OCI-LY7 (cell line): ENCODE measurements at regions not wholly inside any gene's neighbourhood (a gene's known extent, or its start where the extent isn't known, plus 50 kb on each side); places are given as distances from the start of the nearest gene placed in this dataset.

Source experiments
- BruUV-seq: library from RNA; stranded (reverse); fragments of 400-500 nt; replicated peaks from 2 replicates; lab custom pipeline; 2021; lab: Mats Ljungman, UMichigan
- CTCF ChIA-PET: fragments of 300-600 bp; sonication (Branson Sonifier 250); formaldehyde crosslinking; loops from one replicate; lab custom pipeline; 2022; ENCODE audit warnings: antibody characterized with exemption; ENCODE audit not compliant: unreplicated experiment; lab: Charles Lee
- POLR2A ChIA-PET: fragments of 300-600 bp; sonication (Branson Sonifier 250); formaldehyde crosslinking; loops from one replicate; lab custom pipeline; 2022; ENCODE audit warnings: antibody characterized with exemption; lab: Charles Lee
- DNase-seq: peaks from one replicate; pipeline ENCODE4 v3.0.0-alpha.2; 2015; ENCODE audit warnings: low spot score
- H2AFZ ChIP-seq: fragments of 200-600 bp; sonication (generic), shearing (Covaris generic); 2 replicates; pipeline ENCODE4 v1.6.1; 2014; ENCODE audit warnings: mild to moderate bottlenecking, antibody characterized with exemption, low read length, moderate library complexity
- H3K27ac ChIP-seq: fragments of 200-600 bp; sonication (generic); 2 replicates; pipeline ENCODE4 v1.5.1; 2014; ENCODE audit warnings: mixed run types, low read depth, mild to moderate bottlenecking, moderate library complexity, low read length, inconsistent platforms; ENCODE audit not compliant: poor library complexity, severe bottlenecking
- H3K36me3 ChIP-seq: fragments of 200-600 bp; sonication (generic); 2 replicates; pipeline ENCODE4 v1.6.1; 2014; ENCODE audit warnings: mild to moderate bottlenecking, antibody characterized with exemption, low read length, moderate library complexity, mixed read lengths; ENCODE audit not compliant: insufficient read depth
- H3K4me1 ChIP-seq: fragments of 200-600 bp; sonication (generic); 2 replicates; pipeline ENCODE4 v1.5.1; 2014; ENCODE audit warnings: mild to moderate bottlenecking, low read length; ENCODE audit not compliant: insufficient read depth, poor library complexity, severe bottlenecking
- H3K4me2 ChIP-seq: fragments of 200-600 bp; sonication (generic); 2 replicates; pipeline ENCODE4 v1.6.1; 2014; ENCODE audit warnings: mild to moderate bottlenecking, low read length
- H3K4me3 ChIP-seq: fragments of 200-600 bp; sonication (generic); 2 replicates; pipeline ENCODE4 v1.5.1; 2014; ENCODE audit warnings: mild to moderate bottlenecking, low read depth, low read length; ENCODE audit not compliant: poor library complexity, severe bottlenecking
- H3K79me2 ChIP-seq: fragments of 200-600 bp; sonication (generic); 2 replicates; pipeline ENCODE4 v1.6.1; 2016; ENCODE audit warnings: low read depth, mild to moderate bottlenecking, low read length, moderate library complexity, mixed read lengths; ENCODE audit not compliant: insufficient read depth
- H3K9me2 ChIP-seq: fragments of 200-600 bp; sonication (generic); 2 replicates; pipeline ENCODE4 v1.6.1; 2016; ENCODE audit warnings: mild to moderate bottlenecking, low read length, mixed read lengths; ENCODE audit not compliant: insufficient read depth
- H3K9me3 ChIP-seq: fragments of 200-600 bp; sonication (generic); 2 replicates; pipeline ENCODE4 v1.6.1; 2014; ENCODE audit warnings: mild to moderate bottlenecking, mixed run types, low read length, mixed read lengths
- H4K20me1 ChIP-seq: fragments of 200-600 bp; sonication (generic); 2 replicates; pipeline ENCODE4 v1.6.1; 2014; ENCODE audit warnings: mild to moderate bottlenecking, antibody characterized with exemption, low read length, moderate library complexity, mixed read lengths; ENCODE audit not compliant: insufficient read depth
- EZH2phosphoT487 ChIP-seq: fragments of 200-600 bp; sonication (generic); IDR thresholded peaks from 2 replicates; pipeline ENCODE4 v1.6.1; 2018; ENCODE audit warnings: low read depth, borderline replicate concordance, mild to moderate bottlenecking, mixed run types, antibody characterized with exemption, low read length, moderate library complexity, mixed read lengths
- intact Hi-C: fragments of 100-400 bp; cut with micrococcal nuclease; formaldehyde crosslinking; loops from one replicate; pipeline ENCODE4 v1.10.0; 2022; ENCODE audit not compliant: unreplicated experiment
- TF ChIP-seq, protein P1 (sequence below): fragments of 200-600 bp; sonication (generic); conservative IDR thresholded peaks from 2 replicates; pipeline ENCODE4 v1.5.1; 2014; ENCODE audit warnings: mild to moderate bottlenecking, antibody characterized with exemption, low read length, moderate library complexity, mixed read lengths

DNA sequence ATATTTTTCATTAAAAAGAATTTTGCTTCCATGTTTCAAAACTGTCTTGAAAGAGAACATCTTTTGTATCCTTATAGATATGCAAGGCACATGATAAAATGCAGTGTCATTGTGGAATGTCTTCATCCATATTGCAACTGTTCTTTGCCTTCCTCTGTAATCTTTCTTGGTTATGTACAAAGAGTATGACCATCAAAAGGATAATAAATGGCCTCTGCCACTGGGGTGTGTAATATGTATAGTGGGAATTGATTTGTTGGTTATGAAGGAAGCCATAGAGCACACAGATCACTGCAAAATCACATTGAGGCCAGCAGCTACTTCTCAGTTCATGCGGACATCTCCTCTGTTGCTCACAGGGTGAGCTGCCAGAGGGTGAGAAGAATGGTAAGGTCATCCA, 703.5 kb downstream of the TFAP2A start:
- Histone ChIP-seq H3K79me2 (no peaks in the 10 kb centered on the region), H3K9me3 (no peaks in the 10 kb centered on the region), H2AFZ (no peak overlapping the region), H3K4me2 (no peak overlapping the region), H3K4me1 (no peaks in the 10 kb centered on the region), H4K20me1 (no peaks in the 10 kb centered on the region), H3K4me3 (no peak overlapping the region), H3K9me2 (no peaks in the 10 kb centered on the region), H3K27ac (no peak overlapping the region), H3K36me3 (no peaks in the 10 kb centered on the region)
- intact Hi-C loops = no loop called here
- no TSS peak for BruUV-seq
- TF ChIP-seq, protein P1, sequence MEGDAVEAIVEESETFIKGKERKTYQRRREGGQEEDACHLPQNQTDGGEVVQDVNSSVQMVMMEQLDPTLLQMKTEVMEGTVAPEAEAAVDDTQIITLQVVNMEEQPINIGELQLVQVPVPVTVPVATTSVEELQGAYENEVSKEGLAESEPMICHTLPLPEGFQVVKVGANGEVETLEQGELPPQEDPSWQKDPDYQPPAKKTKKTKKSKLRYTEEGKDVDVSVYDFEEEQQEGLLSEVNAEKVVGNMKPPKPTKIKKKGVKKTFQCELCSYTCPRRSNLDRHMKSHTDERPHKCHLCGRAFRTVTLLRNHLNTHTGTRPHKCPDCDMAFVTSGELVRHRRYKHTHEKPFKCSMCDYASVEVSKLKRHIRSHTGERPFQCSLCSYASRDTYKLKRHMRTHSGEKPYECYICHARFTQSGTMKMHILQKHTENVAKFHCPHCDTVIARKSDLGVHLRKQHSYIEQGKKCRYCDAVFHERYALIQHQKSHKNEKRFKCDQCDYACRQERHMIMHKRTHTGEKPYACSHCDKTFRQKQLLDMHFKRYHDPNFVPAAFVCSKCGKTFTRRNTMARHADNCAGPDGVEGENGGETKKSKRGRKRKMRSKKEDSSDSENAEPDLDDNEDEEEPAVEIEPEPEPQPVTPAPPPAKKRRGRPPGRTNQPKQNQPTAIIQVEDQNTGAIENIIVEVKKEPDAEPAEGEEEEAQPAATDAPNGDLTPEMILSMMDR = no peak
- TF ChIP-seq EZH2phosphoT487 = no peak
- DNase-seq = no peak
- ChIA-PET POLR2A (interaction anchor here (0.7 kb wide), 2 partner anchors 688 to 1800 kb away, joined by 3 to 4 read pairs; no protein-coding TSS in a partner anchor), CTCF (no interaction called here)

DNA sequence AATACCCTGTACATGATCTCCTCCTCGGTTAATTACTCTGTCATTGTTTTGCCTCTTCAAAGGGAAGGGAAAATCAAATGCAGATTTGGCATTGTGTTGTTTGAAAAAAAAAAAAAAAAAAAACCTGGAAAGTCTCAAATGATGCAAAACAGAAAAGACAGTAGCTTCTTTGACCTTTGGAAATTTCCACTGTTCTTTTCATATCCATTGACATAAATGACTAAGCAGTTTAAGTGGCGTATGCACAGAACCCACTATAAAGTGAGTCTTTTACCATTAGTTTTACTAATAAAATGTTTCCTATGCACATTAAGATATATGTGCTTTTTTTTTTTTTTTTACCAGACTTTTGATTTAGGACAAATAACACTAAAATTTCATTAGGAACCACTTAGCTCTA, 704.3 kb downstream of the TFAP2A start:
- no peak overlapping the region for H3K4me2 ChIP-seq
- CTCF ChIA-PET = no interaction called here
- DNase-seq = no peak
- no peaks in the 10 kb centered on the region for H3K36me3 ChIP-seq
- intact Hi-C loops = no loop called here
- no peak for TF ChIP-seq EZH2phosphoT487
- TF ChIP-seq, protein P1 = no peak
- no peak overlapping the region for H3K27ac ChIP-seq
- no peaks in the 10 kb centered on the region for H3K4me1 ChIP-seq
- H2AFZ ChIP-seq = no peak overlapping the region
- no peaks in the 10 kb centered on the region for H4K20me1 ChIP-seq
- no peaks in the 10 kb centered on the region for H3K9me3 ChIP-seq
- POLR2A ChIA-PET = interaction anchor here (0.7 kb wide), 2 partner anchors 688 to 1800 kb away, joined by 3 to 4 read pairs; no protein-coding TSS in a partner anchor
- no peaks in the 10 kb centered on the region for H3K79me2 ChIP-seq
- BruUV-seq = no TSS peak
- no peaks in the 10 kb centered on the region for H3K9me2 ChIP-seq
- H3K4me3 ChIP-seq = no peak overlapping the region

DNA sequence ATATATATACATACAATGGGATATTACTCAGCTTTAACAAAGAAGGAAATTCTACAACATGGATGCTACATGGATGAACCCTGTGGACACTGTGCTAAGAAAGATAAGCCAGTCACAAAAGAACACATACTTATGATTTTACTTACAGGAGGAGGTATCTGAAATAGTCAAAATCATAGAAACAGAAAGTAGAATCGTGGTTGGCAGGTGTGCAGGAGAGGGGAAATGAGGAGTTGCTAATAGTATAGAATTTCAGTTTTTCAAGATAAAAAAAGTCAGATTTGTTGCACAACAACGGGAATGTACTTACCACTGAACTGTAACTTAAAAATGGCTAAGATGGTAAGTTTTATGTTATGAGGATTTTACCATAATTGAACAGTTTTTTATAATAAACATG, 706.3 kb downstream of the TFAP2A start:
- no peaks in the 10 kb centered on the region for H3K36me3 ChIP-seq
- H3K9me2 ChIP-seq = no peaks in the 10 kb centered on the region
- no peak for DNase-seq
- H3K27ac ChIP-seq = no peak overlapping the region
- H3K79me2 ChIP-seq = no peaks in the 10 kb centered on the region
- H3K4me1 ChIP-seq = no peaks in the 10 kb centered on the region
- H3K4me2 ChIP-seq = no peak overlapping the region
- ChIA-PET POLR2A (no interaction called here), CTCF (no interaction called here)
- intact Hi-C loops = no loop called here
- BruUV-seq = no TSS peak
- H3K9me3 ChIP-seq = no peaks in the 10 kb centered on the region
- H2AFZ ChIP-seq = no peak overlapping the region
- TF ChIP-seq EZH2phosphoT487 = no peak
- TF ChIP-seq, protein P1 = no peak
- no peaks in the 10 kb centered on the region for H4K20me1 ChIP-seq
- no peak overlapping the region for H3K4me3 ChIP-seq
